ENCODE measurements at regions not wholly inside any gene's neighbourhood (a gene's known extent, or its start where the extent isn't known, plus 50 kb on each side); places are given as distances from the start of the nearest gene placed in this dataset.

- TF ChIP-seq CTCF (conservative IDR thresholded peaks at IDR 0.05), result no peak
- no peak for TF ChIP-seq EZH2 (IDR thresholded peaks at IDR 0.05; ENCODE audit: low read depth)
Observed at GRCh38 chr2:217739741-217740140, 263.1 kb downstream of the TNS1 start.

All from PC-9 (cell line).